ENCODE measurements at regions not wholly inside any gene's neighbourhood (a gene's known extent, or its start where the extent isn't known, plus 50 kb on each side); places are given as distances from the start of the nearest gene placed in this dataset.

DNA sequence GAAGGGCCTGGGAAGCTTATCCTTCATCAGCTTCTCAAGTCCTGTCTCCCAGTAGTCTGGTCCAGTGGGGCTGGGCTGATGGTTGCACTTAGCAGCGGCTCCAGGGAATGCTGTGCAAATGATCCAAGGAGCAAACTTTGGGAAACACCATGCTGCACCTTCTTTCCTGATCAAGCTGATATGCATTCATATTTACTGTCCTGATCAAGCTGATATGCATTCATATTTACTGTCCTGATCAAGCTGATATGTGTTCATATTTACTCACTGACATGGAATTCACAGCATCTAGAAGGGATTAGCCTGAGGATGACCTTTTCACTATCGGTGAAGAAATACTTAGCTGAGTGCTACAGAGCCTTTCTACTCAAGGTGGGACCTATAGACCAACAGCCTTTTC is 330.7 kb downstream of the BMPER start:
- Histone ChIP-seq H2BK12ac (ENCODE audit: insufficient read length, low read depth, low read length) (no peak overlapping the region), H4K8ac (replicated peaks; ENCODE audit: insufficient read length, low read depth, low read length) (no peak overlapping the region), H3K27me3 (ENCODE audit: insufficient read depth, low read length) (no peaks in the 10 kb centered on the region), H2BK5ac (ENCODE audit: insufficient read length, low read length) (no peak overlapping the region), H4K20me1 (ENCODE audit: control insufficient read depth, insufficient read depth, insufficient read length) (no peaks in the 10 kb centered on the region), H3T11ph (ENCODE audit: low read length) (no peak overlapping the region), H3K9ac (ENCODE audit: extremely low read depth, insufficient read length, low read length) (no peak overlapping the region), H2AK5ac (ENCODE audit: insufficient read length, low read length) (no peak overlapping the region), H4K5ac (ENCODE audit: insufficient read length, low read depth, low read length) (no peak overlapping the region), H3K18ac (ENCODE audit: insufficient read length, low read depth, low read length) (no peak overlapping the region), H3K56ac (ENCODE audit: insufficient read length, low read depth, low read length) (no peak overlapping the region), H3K23me2 (ENCODE audit: insufficient read length, low read depth, low read length, poor library complexity, severe bottlenecking) (no peaks in the 10 kb centered on the region), H2BK120ac (ENCODE audit: low read depth, low read length, poor library complexity, severe bottlenecking) (no peak overlapping the region), H3K27ac (ENCODE audit: insufficient read length, low read depth, low read length) (no peak overlapping the region), H3K4me1 (ENCODE audit: insufficient read depth, low read length) (0 out of 2 replicates have a peak, but pooled peaks cover 3% of the 10 kb centered on the region), H2BK20ac (ENCODE audit: low read depth, low read length, poor library complexity, severe bottlenecking) (no peak overlapping the region), H2BK15ac (ENCODE audit: low read depth, low read length) (no peak overlapping the region), H3K4me2 (ENCODE audit: insufficient read depth, insufficient read length, low read length) (no peak overlapping the region), H3K9me3 (ENCODE audit: control insufficient read depth, low read depth, low read length) (no peaks in the 10 kb centered on the region), H3K14ac (ENCODE audit: insufficient read depth, low read length) (no peak overlapping the region), H3K79me2 (ENCODE audit: insufficient read depth, low read length) (no peaks in the 10 kb centered on the region), H2AFZ (ENCODE audit: low read length) (no peak overlapping the region), H4K91ac (ENCODE audit: insufficient read length, low read depth, low read length) (no peak overlapping the region), H3K79me1 (ENCODE audit: insufficient read depth, low read depth, low read length, poor library complexity, severe bottlenecking) (no peaks in the 10 kb centered on the region), H3K23ac (ENCODE audit: insufficient read length, low read depth, low read length) (no peak overlapping the region), H3K4ac (ENCODE audit: low read depth, low read length) (no peak overlapping the region)
- H3K36me3 Mint-ChIP-seq (ENCODE audit: insufficient read depth in 1 of 3, low read depth in 3 of 3), result peaks cover 0 to 7% (median 0%) of the 10 kb centered on the region in 3 experiments; a peak in 2 of 7 replicates
- H3K4me1 Mint-ChIP-seq, result peaks cover 0 to 5% of the 10 kb centered on the region in 2 experiments; a peak in 1 of 4 replicates
- H3K9me3 Mint-ChIP-seq, result peaks cover 2% of the 10 kb centered on the region in 2 experiments; a peak in 2 of 5 replicates
- no CpG with 5 or more reads among the region's 2 CpGs for WGBS (ENCODE audit: extremely low coverage, insufficient read length, low lambda C conversion rate)
- peaks cover 2% of the 10 kb centered on the region for H3K27me3 Mint-ChIP-seq (ENCODE audit: low read depth)
- no peak for DNase-seq
- TF ChIP-seq, protein P1, sequence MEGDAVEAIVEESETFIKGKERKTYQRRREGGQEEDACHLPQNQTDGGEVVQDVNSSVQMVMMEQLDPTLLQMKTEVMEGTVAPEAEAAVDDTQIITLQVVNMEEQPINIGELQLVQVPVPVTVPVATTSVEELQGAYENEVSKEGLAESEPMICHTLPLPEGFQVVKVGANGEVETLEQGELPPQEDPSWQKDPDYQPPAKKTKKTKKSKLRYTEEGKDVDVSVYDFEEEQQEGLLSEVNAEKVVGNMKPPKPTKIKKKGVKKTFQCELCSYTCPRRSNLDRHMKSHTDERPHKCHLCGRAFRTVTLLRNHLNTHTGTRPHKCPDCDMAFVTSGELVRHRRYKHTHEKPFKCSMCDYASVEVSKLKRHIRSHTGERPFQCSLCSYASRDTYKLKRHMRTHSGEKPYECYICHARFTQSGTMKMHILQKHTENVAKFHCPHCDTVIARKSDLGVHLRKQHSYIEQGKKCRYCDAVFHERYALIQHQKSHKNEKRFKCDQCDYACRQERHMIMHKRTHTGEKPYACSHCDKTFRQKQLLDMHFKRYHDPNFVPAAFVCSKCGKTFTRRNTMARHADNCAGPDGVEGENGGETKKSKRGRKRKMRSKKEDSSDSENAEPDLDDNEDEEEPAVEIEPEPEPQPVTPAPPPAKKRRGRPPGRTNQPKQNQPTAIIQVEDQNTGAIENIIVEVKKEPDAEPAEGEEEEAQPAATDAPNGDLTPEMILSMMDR (conservative IDR thresholded peaks at IDR 0.05), result no peak
- no peak overlapping the region for H3K4me3 Mint-ChIP-seq
- H3K27ac Mint-ChIP-seq, result no peak overlapping the region

All from H9 (cell line).